Type B pancreatic cell (in vitro differentiated cells): ENCODE measurements at regions not wholly inside any gene's neighbourhood (a gene's known extent, or its start where the extent isn't known, plus 50 kb on each side); places are given as distances from the start of the nearest gene placed in this dataset.

ENCODE experiments used
- DNase-seq: peaks from one replicate; pipeline ENCODE4 v3.0.0; 2021; ENCODE audit warnings: mixed read lengths; ENCODE audit not compliant: unreplicated experiment; ENCODE audit errors: extremely low spot score
- H3K27ac Mint-ChIP-seq: 2 replicates; pipeline ENCODE4 v1.8.0; 2021; ENCODE audit warnings: mild to moderate bottlenecking, mixed read lengths
- H3K27me3 Mint-ChIP-seq: 2 replicates; pipeline ENCODE4 v1.8.0; 2021; ENCODE audit warnings: mixed read lengths
- H3K36me3 Mint-ChIP-seq: 2 replicates; pipeline ENCODE4 v1.8.0; 2021; ENCODE audit warnings: mixed read lengths
- H3K4me1 Mint-ChIP-seq: one replicate; pipeline ENCODE4 v1.8.0; 2021; ENCODE audit warnings: mixed read lengths; ENCODE audit not compliant: unreplicated experiment
- H3K4me3 Mint-ChIP-seq: 2 replicates; pipeline ENCODE4 v1.8.0; 2021; ENCODE audit warnings: mild to moderate bottlenecking, mixed read lengths
- H3K9me3 Mint-ChIP-seq: 2 replicates; pipeline ENCODE4 v1.8.0; 2021; ENCODE audit warnings: mixed read lengths
- CTCF ChIP-seq: fragments of 200-600 bp; sonication (generic); conservative IDR thresholded peaks from 2 replicates; pipeline ENCODE4 v1.5.0; 2021; ENCODE audit warnings: antibody characterized with exemption, mild to moderate bottlenecking

GRCh38 chr2:42843131-42843530 is 50.7 kb upstream of the HAAO start:
- H3K36me3 Mint-ChIP-seq = peaks cover 4% of the 10 kb centered on the region
- H3K4me1 Mint-ChIP-seq = peaks cover 53% of the 10 kb centered on the region
- H3K27me3 Mint-ChIP-seq = no peaks in the 10 kb centered on the region
- DNase-seq = no peak
- H3K27ac Mint-ChIP-seq = no peak overlapping the region
- H3K9me3 Mint-ChIP-seq = no peaks in the 10 kb centered on the region
- no peak overlapping the region for H3K4me3 Mint-ChIP-seq
- TF ChIP-seq CTCF = no peak

GRCh38 chr2:42842466-42842865 is 50.1 kb upstream of the HAAO start:
- peaks cover 4% of the 10 kb centered on the region for H3K36me3 Mint-ChIP-seq

More at GRCh38 chr2:42842466-42842865, 50.1 kb upstream of the HAAO start:
- H3K27me3 Mint-ChIP-seq = no peaks in the 10 kb centered on the region
- H3K9me3 Mint-ChIP-seq = no peaks in the 10 kb centered on the region
- no peak overlapping the region for H3K4me3 Mint-ChIP-seq
- no peak for TF ChIP-seq CTCF
- no peak for DNase-seq
- H3K4me1 Mint-ChIP-seq = peaks cover 53% of the 10 kb centered on the region
- no peak overlapping the region for H3K27ac Mint-ChIP-seq
